GM10266 (cell line): ENCODE measurements at regions not wholly inside any gene's neighbourhood (a gene's known extent, or its start where the extent isn't known, plus 50 kb on each side); places are given as distances from the start of the nearest gene placed in this dataset.

ENCODE experiments used
- DNase-seq: peaks from one replicate; pipeline ENCODE4 v3.0.0; 2012; ENCODE audit errors: extremely low spot score
- CTCF ChIP-seq: IDR thresholded peaks from 2 replicates; pipeline ENCODE4 v1.5.1; 2012; ENCODE audit warnings: mild to moderate bottlenecking, low read depth; ENCODE audit not compliant: control insufficient read depth, insufficient read depth; ENCODE audit errors: missing control alignments

GRCh38 chr14:84107835-84108343, 1422.1 kb upstream of the FLRT2 start:
- no peak for TF ChIP-seq CTCF
- no peak for DNase-seq

GRCh38 chr14:84108746-84109457, 1421.0 kb upstream of the FLRT2 start:
- DNase-seq, result no peak

GRCh38 chr14:84112589-84112988, 1417.4 kb upstream of the FLRT2 start:
- no peak for TF ChIP-seq CTCF
- DNase-seq, result no peak

More at GRCh38 chr14:84108746-84109457, 1421.0 kb upstream of the FLRT2 start:
- TF ChIP-seq CTCF, result no peak

GRCh38 chr14:84125676-84126075, 1404.3 kb upstream of the FLRT2 start:
- TF ChIP-seq CTCF, result no peak

GRCh38 chr14:84127495-84127894, 1402.4 kb upstream of the FLRT2 start:
- TF ChIP-seq CTCF, result no peak
- DNase-seq, result no peak

More at GRCh38 chr14:84125676-84126075, 1404.3 kb upstream of the FLRT2 start:
- no peak for DNase-seq

GRCh38 chr14:84128050-84128449, 1401.9 kb upstream of the FLRT2 start:
- no peak for DNase-seq
- TF ChIP-seq CTCF, result no peak

- no peak for DNase-seq
Observed at GRCh38 chr14:84129007-84129406, 1400.9 kb upstream of the FLRT2 start.

More at GRCh38 chr14:84129007-84129406, 1400.9 kb upstream of the FLRT2 start:
- TF ChIP-seq CTCF, result no peak
